GM19455 (cell line): ENCODE measurements at regions not wholly inside any gene's neighbourhood (a gene's known extent, or its start where the extent isn't known, plus 50 kb on each side); places are given as distances from the start of the nearest gene placed in this dataset.

Source experiments
- ATAC-seq: cut with Tn5 transposase; IDR thresholded peaks from one replicate; pipeline ENCODE4 v1.9.1; 2021; ENCODE audit not compliant: unreplicated experiment

DNA sequence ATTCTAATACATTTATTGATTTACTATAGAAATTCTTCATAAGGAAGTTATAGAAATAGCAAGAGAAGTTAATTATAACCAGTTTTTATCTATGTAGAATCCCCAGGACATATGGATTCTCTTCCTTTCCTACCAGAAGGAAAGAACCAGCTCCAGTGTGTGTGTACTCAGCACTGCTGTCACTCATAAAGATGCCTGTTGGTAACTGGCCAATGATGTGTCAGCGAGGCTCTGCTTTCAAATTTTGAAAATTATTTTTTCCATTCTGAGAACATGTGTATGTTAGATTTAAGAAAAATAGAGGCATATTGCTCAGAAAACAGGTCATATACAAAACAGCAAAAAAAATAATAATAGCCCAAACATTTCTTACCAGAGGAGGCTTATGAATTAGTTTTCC is 814.8 kb upstream of the IGFBP7 start:
- ATAC-seq = no peak

- ATAC-seq = no peak
Observed at GRCh38 chr4:57916479-57916878, 806.3 kb upstream of the IGFBP7 start.

DNA sequence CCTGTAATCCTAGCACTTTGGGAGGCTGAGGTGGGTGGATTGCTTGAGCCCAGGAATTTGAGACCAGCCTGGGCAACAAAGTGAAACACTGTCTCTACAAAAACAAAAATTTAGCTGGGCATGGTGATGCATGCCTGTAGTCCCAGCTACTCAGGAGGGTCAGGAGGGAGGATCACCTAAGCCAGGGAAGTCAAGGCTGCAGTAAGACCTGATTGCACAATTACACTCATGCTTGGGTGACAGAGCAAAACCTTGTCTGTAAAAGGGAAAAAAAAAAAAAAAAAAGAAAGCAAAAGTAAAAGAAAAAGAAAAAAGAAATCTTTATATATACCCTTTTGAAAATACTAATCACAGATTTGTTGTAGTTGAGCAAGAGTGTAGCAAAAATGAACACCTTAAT is 801.0 kb upstream of the IGFBP7 start:
- ATAC-seq = no peak

- no peak for ATAC-seq
Observed at GRCh38 chr4:57910151-57910550, 800.0 kb upstream of the IGFBP7 start.

GRCh38 chr4:57905965-57906364 is 795.8 kb upstream of the IGFBP7 start:
- no peak for ATAC-seq

DNA sequence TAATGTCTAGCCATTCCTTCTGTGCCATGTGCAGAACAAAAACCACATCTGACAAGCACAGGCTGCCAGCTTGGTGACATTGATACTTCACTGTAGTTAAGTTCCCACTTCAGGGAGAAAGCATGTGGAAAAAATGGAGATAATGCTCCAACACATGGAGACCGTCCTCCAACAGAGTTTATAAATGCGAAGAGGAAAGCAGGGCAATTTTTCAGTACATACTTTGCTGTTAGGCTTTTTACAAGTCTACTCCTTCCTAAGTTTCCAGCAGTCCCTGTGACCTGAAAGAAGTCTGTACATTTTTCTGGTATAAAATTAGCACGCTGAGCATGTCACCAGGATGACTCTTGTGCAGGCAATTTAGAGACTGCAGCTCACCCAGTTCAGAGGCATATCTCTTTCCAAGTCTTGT is 766.9 kb upstream of the IGFBP7 start:
- ATAC-seq = no peak

DNA sequence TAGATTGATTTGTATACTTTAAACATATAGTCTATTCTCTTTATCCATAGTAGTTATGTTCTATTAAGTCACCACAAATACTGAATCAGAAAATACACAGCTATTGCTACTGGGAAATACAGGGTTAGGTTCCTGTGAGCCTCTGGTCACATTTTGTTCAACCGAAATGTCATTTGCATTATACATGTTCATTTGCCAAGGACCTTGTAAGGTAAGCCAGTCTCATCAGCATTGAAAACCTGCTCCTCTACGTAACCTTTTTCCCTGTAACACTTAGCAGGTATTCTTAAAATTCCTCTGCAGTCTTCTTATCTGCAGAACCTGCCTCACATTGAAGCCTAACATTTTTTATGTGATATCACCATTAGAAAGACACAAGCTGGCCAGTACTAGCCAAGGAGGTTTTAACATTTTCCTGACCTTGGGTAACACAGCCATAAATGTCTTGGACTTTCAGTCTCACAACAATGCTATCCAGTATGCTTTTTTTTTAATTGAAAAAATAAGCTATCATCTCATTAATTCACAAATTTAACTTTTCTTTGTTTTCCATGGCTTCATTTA is 765.7 kb upstream of the IGFBP7 start:
- ATAC-seq = no peak

GRCh38 chr4:57866468-57867171 is 756.4 kb upstream of the IGFBP7 start:
- no peak for ATAC-seq

DNA sequence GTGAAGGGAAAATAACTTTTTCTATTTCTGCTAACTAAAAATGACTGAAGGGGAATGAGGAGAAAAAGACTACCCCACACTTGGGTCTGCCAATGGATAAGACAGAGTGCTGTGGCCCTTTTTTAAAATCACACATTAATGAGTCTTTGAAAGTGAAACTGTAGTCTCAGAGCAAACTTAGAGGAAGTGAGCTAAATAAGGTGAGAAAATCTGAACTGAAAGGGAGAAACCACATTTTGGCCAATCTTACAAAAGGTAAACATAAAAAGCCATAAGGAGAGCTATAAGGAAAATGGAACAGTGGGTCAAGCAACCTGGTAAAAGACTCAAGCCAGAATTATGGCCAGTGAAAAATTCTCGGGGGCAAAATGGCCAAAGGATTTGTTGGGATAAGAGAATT is 755.1 kb upstream of the IGFBP7 start:
- peak; percentile 77 for ATAC-seq

DNA sequence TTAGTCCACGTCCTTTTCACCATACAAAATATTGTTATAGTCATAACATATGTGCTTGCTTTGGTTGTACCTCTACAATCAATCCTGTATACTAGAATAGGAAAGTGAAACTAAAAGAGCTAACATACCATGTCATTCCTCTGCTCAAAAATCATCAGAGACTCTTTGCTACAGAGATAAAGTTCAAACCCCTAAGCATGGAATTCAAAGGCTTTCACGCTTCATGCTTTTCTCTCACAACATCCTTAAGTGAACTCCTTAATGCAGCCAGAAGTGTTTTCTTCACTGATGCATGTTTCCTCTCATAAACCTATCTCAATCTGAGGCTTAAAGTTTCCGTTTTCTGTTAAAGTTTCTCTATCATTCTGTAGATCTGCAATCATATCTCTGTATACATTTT is 744.6 kb upstream of the IGFBP7 start:
- ATAC-seq = peak; percentile 53

- no peak for ATAC-seq
Observed at GRCh38 chr4:57850141-57850540, 740.0 kb upstream of the IGFBP7 start.

DNA sequence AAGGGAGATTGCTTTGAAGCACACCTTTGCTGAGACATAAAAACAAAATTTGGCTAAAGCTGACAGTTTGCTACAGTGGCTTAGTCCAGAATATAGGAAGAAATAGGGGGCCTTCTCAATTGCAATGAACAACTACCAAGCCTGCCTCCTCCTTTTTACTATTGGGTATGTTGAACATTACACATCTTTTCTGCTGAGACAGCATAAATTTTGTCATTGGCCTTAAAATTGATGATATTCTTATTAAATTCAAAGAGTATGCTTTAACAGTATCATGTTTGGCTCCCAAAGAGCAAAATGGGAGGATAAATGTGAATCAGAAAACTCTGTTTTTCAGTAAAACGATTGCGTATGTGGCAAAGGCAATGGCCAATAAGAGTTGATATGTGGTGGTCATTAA is 721.9 kb upstream of the IGFBP7 start:
- no peak for ATAC-seq

- ATAC-seq = no peak
Observed at GRCh38 chr4:57789666-57790065, 679.5 kb upstream of the IGFBP7 start.

DNA sequence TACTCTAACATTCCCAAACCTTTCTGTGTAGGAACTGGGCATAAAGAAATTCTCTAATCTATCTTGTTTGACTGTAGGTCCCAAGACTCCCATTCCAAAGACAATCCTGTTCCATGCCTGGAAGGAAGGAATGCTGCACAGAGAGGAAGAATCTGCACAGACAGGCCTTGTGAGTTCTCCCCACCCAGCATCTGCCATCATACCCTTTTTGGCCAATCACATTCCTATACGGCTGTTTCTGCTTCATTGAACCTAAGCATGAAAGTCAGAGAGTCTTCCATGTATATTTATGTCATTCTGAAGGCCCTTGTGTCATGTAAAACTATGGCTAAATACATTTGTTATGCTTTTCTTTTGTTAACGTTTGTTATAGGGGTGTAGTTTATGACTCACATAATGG is 667.7 kb upstream of the IGFBP7 start:
- no peak for ATAC-seq

DNA sequence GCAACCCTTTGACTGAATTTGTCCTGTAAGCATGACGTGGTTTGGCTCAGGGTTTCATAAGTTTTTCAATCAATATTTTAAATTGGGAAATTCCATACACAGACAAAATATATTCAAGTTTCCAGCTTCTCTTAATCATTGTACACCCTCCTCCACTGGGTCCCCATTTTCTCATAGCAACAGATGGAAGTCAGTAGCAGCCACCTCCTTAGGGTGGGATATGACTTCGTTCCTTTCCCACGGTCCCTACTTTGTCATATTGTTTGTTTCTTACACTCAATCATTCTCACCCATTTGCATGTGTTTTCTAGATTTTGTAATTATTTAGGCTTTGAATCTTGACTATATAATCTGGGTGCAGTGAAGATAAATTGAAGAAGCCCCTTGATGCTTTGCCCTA is 664.5 kb upstream of the IGFBP7 start:
- no peak for ATAC-seq

DNA sequence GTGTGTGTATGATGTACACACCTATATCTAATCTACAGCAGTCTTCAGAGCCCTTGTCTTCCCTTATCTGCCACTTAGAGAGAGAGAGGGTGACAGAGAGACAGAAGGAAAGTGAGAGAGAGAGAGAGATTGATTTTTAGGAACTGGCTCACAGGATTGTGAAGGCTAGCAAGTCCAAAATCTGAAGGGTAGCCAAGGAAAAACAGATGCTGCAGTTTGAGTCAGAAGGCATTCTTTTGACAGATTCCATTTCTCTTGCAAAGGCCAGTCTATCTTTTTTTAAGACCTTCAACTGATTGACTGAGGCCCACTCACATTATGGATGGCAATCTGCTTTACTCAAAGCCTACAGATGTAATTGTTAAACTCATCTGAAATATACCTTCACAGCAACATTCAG is 664.0 kb upstream of the IGFBP7 start:
- ATAC-seq = no peak

DNA sequence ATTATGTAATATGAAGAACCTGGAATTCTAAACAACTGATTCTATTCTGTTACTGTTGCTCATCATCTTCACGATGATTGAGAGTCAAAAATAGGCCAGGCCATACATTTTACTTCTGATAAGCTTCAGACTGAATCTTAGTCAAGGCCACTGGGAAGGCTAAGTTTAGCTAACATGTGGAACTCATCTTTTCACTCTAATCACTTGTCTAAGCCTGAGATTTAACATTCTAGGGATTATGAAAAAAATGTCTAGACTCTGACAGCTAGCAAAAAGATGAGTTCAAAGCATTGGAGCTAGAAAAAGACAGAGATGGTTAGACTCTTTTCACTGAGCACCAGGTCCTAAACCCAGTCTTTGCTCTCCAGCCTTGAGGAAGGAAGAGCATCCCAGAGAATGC is 656.2 kb upstream of the IGFBP7 start:
- ATAC-seq = no peak

DNA sequence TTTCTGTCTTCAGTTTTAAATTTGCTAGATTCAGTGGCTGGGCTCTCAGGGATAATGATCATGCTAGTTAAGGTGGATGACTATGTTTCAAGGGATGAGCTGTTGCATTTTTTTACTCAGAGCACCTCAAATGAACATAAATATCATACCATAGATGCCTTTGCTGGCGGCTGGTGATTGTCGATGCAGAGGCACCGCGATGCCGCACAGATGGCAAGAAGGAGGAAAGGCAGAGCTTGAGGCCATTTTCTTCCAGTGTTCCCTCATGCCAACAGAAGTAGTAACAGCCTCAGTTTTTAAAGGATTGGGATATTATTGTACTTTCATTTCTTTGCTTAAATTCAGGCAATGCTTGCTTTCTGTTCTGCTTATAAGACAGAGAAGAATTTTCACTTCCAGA is 654.7 kb upstream of the IGFBP7 start:
- no peak for ATAC-seq

GRCh38 chr4:57763070-57763469 is 652.9 kb upstream of the IGFBP7 start:
- no peak for ATAC-seq

DNA sequence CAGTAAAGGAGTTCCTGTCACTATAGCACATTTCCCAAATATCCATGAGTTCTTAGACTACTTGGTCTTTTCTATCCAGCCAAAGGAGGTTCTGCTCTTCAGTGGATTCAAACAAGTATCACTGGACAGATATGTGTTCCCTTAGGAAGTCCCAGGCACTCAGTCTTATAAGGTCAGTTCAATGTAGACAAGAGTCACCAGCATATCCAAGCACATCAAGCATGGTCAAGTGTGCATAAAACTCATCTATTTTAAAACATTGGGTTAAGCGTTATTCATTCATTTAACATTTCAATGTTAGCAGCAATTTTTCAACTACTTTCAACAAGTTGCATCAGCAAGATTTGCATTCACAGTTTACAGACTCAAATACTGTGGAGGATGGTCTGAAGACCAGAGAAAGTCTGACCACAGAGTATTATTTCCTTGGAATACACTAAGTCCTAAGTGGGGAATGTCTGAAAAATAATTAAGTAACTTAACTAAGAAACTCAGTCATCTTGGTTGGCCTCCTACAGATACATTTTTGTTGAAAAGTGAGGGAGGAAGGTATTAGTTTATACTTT is 630.5 kb upstream of the IGFBP7 start:
- ATAC-seq = no peak

DNA sequence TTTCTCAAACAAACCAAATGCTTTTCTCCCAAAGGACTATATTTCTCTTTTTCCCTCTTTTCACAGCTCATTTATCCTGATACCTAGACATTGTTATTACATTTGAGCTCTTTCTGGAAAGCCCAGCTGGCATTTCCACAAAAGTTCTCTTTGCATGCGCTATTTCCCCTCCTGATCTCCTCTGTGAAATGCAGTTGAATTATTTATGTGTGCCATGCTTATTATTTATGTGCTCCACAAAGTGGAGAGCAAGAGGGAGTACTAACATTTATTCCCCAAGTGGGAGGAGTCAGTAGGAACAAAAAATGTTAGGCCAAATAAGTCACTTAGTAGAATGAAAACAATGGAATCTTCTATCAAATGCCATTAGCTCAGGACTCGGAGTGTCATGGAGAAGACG is 626.6 kb upstream of the IGFBP7 start:
- ATAC-seq = no peak

DNA sequence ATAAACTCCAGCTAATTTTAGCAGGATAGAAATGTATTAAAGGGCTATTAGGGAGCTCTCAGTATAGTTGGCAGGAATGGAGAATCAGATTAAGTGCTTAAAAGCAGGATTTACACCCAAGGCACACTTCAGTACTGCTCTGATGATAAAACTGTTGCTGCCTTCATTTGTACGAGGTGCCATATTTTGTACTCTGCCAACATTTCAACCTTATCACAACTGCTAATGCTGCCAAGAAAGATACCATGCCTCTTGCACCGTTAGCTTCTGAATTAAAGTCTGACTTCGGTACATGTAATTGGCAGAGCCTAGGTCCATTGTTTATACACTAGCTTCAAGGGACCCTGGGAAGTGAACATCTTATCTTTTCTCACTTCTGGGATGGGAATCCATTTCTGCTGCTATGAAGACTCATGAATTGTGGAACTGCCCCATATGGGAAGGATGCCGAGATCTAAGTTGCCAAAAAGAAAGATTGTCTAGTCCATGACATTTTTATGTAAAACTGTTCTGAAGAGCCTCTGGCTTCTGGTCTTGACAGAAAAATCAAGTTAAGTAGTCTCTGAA is 624.0 kb upstream of the IGFBP7 start:
- no peak for ATAC-seq
